Spinal cord (tissue), 9 donors: ENCODE measurements at regions not wholly inside any gene's neighbourhood (a gene's known extent, or its start where the extent isn't known, plus 50 kb on each side); places are given as distances from the start of the nearest gene placed in this dataset.
"Not testable (repeated sequence)": the region's sequence is repeated elsewhere in the genome, so short reads cannot be mapped to it uniquely, and the experiment has no call there.

Experiments
- DNase-seq, 6 donors: peaks; one replicate each; pipeline versions ENCODE4 v3.0.0 to v3.0.0-alpha.2; 2013 to 2015; ENCODE audit warnings: low spot score in 6 of 6, low read depth in 4 of 6
- H3K27ac ChIP-seq: one replicate; pipeline ENCODE4 v1.5.1; 2013; ENCODE audit warnings: low read depth, low read length, control low read depth
- H3K27me3 ChIP-seq: one replicate; pipeline ENCODE4 v1.6.1; 2013; ENCODE audit warnings: low read length; ENCODE audit not compliant: control insufficient read depth, insufficient read depth
- H3K36me3 ChIP-seq: one replicate; pipeline ENCODE4 v1.6.1; 2013; ENCODE audit warnings: low read length; ENCODE audit not compliant: control insufficient read depth, insufficient read depth
- H3K4me1 ChIP-seq: one replicate; pipeline ENCODE4 v1.6.1; 2013; ENCODE audit warnings: low read length; ENCODE audit not compliant: control insufficient read depth, insufficient read depth
- H3K4me3 ChIP-seq: one replicate; pipeline ENCODE4 v1.5.1; 2013; ENCODE audit warnings: low read depth, low read length, control low read depth
- H3K9me3 ChIP-seq: one replicate; pipeline ENCODE4 v1.6.1; 2013; ENCODE audit warnings: low read length; ENCODE audit not compliant: control insufficient read depth, insufficient read depth
- WGBS: methylation state at CpG from one replicate; pipeline ENCODE4 v1.1.5; 2013; ENCODE audit warnings: missing lambda C conversion rate; ENCODE audit not compliant: insufficient coverage; 5-methylcytosine and 5-hydroxymethylcytosine counted together
- donor health status: healthy.

- H3K36me3 ChIP-seq = no peaks in the 10 kb centered on the region
- H3K27ac ChIP-seq = no peak overlapping the region
- 67% methylated on average over 1 of the region's 2 CpGs for WGBS
- H3K27me3 ChIP-seq = no peaks in the 10 kb centered on the region
- peaks cover 2% of the 10 kb centered on the region for H3K9me3 ChIP-seq
- H3K4me1 ChIP-seq = no peaks in the 10 kb centered on the region
- DNase-seq = no peak
- H3K4me3 ChIP-seq = no peak overlapping the region
These were observed 145.8 kb downstream of the KCNRG start for GRCh38 chr13:50161052-50161451.

DNA sequence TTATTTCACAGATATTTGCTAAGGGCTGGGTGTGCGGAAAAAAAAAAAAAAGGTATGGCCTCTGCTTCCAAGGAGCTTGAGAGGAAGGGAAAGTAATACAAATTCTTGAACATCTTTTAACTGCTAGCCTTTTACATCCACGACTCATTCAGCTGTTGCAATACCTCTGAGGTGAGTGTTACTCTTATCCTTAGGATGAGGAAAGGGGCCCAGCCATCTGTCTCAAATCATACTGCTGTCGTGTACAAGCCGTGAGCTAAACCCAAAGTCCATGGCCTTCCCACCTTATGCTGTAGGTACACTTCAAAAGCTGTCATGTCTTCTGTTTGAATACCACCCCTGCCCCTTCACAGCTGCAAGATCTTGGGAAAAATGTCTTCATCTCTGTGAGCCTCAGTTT, 146.8 kb downstream of the KCNRG start:
- Histone ChIP-seq H3K27ac (no peak overlapping the region), H3K36me3 (no peaks in the 10 kb centered on the region), H3K27me3 (no peaks in the 10 kb centered on the region), H3K9me3 (peaks cover 2% of the 10 kb centered on the region), H3K4me1 (no peaks in the 10 kb centered on the region), H3K4me3 (no peak overlapping the region)
- WGBS = 100% methylated on average over 1 of the region's 4 CpGs
- no peak for DNase-seq

DNA sequence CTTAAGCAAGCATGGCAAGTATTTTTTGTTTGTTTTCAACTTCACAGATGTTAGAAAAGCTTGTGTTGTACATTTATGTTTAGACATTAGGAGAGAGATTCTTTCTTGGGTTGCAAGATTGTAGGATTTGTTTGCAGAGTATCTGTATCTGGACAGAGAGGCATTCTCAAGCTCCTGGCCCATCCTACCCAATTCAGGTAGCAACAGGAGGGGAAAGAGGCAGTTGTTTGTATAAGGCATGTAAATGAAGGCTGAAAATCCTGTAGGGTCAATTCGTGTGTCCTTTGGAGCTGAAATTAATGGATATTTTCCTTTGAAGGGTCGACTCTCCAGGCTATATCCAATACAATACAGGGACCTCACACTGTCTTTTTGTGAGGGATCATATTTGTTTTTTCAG, 147.3 kb downstream of the KCNRG start:
- H3K9me3 ChIP-seq = peaks cover 2% of the 10 kb centered on the region
- no CpG with 5 or more reads among the region's 2 CpGs for WGBS
- H3K27ac ChIP-seq = no peak overlapping the region
- no peak overlapping the region for H3K4me3 ChIP-seq
- DNase-seq = no peak
- no peaks in the 10 kb centered on the region for H3K36me3 ChIP-seq
- no peaks in the 10 kb centered on the region for H3K27me3 ChIP-seq
- H3K4me1 ChIP-seq = no peaks in the 10 kb centered on the region

DNA sequence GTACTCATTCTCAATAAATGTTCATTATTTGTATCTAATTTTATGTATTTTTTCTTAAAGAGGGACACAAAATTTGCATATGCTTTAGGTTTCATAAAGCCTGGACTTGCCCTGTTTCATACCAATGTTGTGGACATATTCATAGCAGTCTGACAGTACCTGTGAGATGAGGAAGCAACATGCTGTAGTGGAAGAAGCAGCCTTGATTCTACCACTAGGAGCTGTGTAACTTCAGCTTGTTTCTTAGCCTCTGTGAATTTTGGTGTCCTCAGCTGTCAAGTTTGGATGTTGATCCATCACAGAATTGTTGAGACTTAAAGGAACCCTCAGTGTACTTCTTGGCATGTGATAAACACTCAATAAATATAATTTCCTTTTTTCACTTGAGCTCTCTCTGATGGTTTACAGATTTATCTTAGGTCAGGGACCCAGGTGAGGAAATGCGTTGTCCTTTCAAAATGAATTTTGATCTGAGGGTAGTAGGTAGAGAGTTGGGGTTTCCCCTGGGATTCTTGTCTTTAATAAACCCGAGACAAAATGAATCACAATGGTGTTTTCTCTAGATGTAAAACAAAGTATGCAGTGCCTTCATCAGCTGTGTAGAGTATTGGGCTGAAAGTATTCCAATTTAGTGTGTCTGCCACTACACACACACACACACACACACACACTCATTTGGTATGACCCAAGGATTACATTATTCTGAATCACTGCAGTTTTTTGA, 152.1 kb downstream of the KCNRG start:
- no peak for DNase-seq
- no peak overlapping the region for H3K27ac ChIP-seq
- no peaks in the 10 kb centered on the region for H3K27me3 ChIP-seq
- H3K9me3 ChIP-seq = no peaks in the 10 kb centered on the region
- WGBS = no CpG with 5 or more reads among the region's 2 CpGs
- no peaks in the 10 kb centered on the region for H3K36me3 ChIP-seq
- H3K4me1 ChIP-seq = no peaks in the 10 kb centered on the region
- no peak overlapping the region for H3K4me3 ChIP-seq

GRCh38 chr13:50167967-50168366, 152.7 kb downstream of the KCNRG start:
- Histone ChIP-seq H3K4me3 (no peak overlapping the region), H3K27me3 (no peaks in the 10 kb centered on the region)

GRCh38 chr13:50168786-50169185, 153.5 kb downstream of the KCNRG start:
- H3K27ac ChIP-seq = no peak overlapping the region
- H3K36me3 ChIP-seq = no peaks in the 10 kb centered on the region
- H3K9me3 ChIP-seq = no peaks in the 10 kb centered on the region

More at GRCh38 chr13:50167967-50168366, 152.7 kb downstream of the KCNRG start:
- Histone ChIP-seq H3K36me3 (no peaks in the 10 kb centered on the region), H3K9me3 (no peaks in the 10 kb centered on the region), H3K27ac (no peak overlapping the region), H3K4me1 (no peaks in the 10 kb centered on the region)
- WGBS = 91% methylated on average over 4 of the region's 4 CpGs
- no peak for DNase-seq

DNA sequence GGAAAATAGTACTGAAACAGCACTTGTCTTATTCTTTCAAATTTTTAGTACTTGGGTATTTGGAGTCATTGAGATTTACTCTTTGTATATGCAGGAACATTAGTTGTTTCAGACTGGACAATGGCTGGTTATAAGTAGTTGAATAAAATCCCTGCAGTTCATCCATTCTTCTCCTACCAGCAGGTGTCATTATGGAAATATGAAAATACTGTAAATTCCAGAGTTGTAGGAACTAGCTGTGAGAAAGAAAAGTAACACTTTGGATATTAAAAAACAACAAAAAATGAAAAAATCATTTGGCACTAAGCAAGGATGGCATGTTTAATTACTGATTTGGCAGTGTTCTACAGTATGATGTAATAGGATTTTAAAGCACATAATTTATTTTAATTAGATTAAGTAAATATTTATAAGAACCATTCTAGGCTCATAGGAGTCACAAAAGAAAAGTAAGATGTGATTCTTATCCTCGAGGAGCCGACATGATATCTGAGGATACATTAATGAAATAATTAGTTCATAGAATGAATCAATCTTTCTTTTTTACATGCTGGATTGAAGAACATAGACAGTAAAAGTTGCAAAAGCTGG, 155.3 kb downstream of the KCNRG start:
- no peak overlapping the region for H3K4me3 ChIP-seq
- H3K27me3 ChIP-seq = no peaks in the 10 kb centered on the region
- no CpG with 5 or more reads among the region's 2 CpGs for WGBS
- no peak overlapping the region for H3K27ac ChIP-seq
- H3K36me3 ChIP-seq = no peaks in the 10 kb centered on the region
- H3K4me1 ChIP-seq = no peaks in the 10 kb centered on the region
- no peaks in the 10 kb centered on the region for H3K9me3 ChIP-seq
- peak in 2 of 6 donors; percentile 29 to 42 for DNase-seq

More at GRCh38 chr13:50168786-50169185, 153.5 kb downstream of the KCNRG start:
- Histone ChIP-seq H3K27me3 (no peaks in the 10 kb centered on the region), H3K4me3 (no peak overlapping the region), H3K4me1 (no peaks in the 10 kb centered on the region)
- WGBS = no CpG with 5 or more reads among the region's 2 CpGs
- DNase-seq = no peak

DNA sequence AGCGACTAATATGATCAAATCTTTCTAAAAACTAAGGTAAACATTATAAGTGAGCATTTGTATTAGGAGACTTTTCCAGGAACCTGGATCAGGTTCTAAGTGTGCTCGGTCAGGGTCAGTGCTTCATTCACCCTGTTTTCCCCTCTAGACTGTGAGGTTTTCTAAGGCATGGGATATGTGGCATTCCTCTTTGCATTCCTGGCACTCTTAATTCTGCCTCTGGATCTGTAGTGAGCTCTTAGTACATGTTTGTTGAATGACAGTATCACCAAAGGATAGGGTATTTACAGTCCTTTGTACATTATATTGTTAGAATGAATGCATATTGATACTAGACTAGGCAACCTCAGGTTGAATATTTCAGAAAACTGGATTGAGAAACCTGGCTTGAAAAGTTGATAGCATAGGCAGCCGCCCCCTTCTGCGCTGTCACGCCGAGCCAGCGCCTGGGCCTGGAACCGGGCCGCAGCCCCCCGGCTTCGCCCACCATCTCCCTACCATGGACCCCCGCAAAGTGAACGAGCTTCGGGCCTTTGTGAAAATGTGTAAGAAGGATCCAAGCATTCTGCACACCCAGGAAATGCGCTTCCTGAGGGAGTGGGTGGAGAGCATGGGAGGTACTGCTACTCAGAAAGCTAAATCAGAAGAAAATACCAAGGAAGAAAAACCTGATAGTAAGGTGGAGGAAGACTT, 156.5 kb downstream of the KCNRG start:
- Histone ChIP-seq H3K27ac (no peak overlapping the region), H3K9me3 (no peaks in the 10 kb centered on the region), H3K4me1 (no peaks in the 10 kb centered on the region), H3K27me3 (no peaks in the 10 kb centered on the region), H3K4me3 (no peak overlapping the region), H3K36me3 (no peaks in the 10 kb centered on the region)
- 98% methylated on average over 9 of the region's 15 CpGs for WGBS
- no peak for DNase-seq

GRCh38 chr13:50173045-50173444, 157.8 kb downstream of the KCNRG start:
- DNase-seq, H3K27me3 ChIP-seq: not testable (repeated sequence)
- WGBS = 80% methylated on average over 1 of the region's 2 CpGs

More at GRCh38 chr13:50173045-50173444, 157.8 kb downstream of the KCNRG start:
- H3K4me3 ChIP-seq, H3K36me3 ChIP-seq, H3K27ac ChIP-seq, H3K4me1 ChIP-seq, H3K9me3 ChIP-seq: not testable (repeated sequence)
